ENCODE measurements at regions not wholly inside any gene's neighbourhood (a gene's known extent, or its start where the extent isn't known, plus 50 kb on each side); places are given as distances from the start of the nearest gene placed in this dataset.

DNA sequence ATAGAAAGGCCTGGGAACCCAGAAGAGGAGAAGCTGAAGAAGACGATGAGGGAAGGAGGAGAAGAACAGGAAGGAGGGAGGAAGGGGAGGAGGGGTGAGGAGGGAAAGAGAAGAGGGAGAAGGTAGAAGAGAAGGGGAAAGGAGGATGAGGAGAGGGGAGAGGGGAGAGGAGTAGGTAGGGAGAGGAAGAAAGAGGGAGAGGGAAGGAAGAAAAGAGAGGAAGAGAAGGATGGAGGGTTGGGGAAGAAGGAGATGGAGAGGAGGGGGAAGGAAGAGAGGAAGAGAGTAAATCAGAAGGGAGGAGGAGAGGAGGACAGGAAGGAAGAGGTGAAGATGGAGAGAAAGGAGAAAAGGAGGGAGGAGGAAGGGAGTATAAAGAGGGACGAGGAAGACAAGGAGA, 109.6 kb upstream of the IRX6 start:
- ATAC-seq (no peak), DNase-seq (ENCODE audit: low read depth, low spot score) (no peak)
- no peak overlapping the region for H3K4me3 ChIP-seq (ENCODE audit: low read depth in 2 of 2, low read length in 2 of 2)
- H3K27me3 ChIP-seq (ENCODE audit: control insufficient read depth, insufficient read depth, low read length) = no peaks in the 10 kb centered on the region
- no peak overlapping the region for H3K27ac ChIP-seq (ENCODE audit: low read length)
- CTCF ChIA-PET = no interaction called here
- BruUV-seq (replicated peaks) = no TSS peak
- POLR2A ChIA-PET = no interaction called here
- TF ChIP-seq POLR2AphosphoS5 (IDR thresholded peaks at IDR 0.05; ENCODE audit: low read depth, low read length) = no peak
- TF ChIP-seq SIN3A (IDR thresholded peaks at IDR 0.05; ENCODE audit: borderline replicate concordance, insufficient read depth, low read depth, low read length) = no peak
- no peak for TF ChIP-seq TCF7L2 (IDR thresholded peaks at IDR 0.05; ENCODE audit: low read depth, low read length)
- TF ChIP-seq, protein P1, sequence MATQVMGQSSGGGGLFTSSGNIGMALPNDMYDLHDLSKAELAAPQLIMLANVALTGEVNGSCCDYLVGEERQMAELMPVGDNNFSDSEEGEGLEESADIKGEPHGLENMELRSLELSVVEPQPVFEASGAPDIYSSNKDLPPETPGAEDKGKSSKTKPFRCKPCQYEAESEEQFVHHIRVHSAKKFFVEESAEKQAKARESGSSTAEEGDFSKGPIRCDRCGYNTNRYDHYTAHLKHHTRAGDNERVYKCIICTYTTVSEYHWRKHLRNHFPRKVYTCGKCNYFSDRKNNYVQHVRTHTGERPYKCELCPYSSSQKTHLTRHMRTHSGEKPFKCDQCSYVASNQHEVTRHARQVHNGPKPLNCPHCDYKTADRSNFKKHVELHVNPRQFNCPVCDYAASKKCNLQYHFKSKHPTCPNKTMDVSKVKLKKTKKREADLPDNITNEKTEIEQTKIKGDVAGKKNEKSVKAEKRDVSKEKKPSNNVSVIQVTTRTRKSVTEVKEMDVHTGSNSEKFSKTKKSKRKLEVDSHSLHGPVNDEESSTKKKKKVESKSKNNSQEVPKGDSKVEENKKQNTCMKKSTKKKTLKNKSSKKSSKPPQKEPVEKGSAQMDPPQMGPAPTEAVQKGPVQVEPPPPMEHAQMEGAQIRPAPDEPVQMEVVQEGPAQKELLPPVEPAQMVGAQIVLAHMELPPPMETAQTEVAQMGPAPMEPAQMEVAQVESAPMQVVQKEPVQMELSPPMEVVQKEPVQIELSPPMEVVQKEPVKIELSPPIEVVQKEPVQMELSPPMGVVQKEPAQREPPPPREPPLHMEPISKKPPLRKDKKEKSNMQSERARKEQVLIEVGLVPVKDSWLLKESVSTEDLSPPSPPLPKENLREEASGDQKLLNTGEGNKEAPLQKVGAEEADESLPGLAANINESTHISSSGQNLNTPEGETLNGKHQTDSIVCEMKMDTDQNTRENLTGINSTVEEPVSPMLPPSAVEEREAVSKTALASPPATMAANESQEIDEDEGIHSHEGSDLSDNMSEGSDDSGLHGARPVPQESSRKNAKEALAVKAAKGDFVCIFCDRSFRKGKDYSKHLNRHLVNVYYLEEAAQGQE (IDR thresholded peaks at IDR 0.05; ENCODE audit: insufficient read depth in 1 of 2, low read depth in 2 of 2, low read length in 1 of 2) = no peak
- TF ChIP-seq, protein P2, sequence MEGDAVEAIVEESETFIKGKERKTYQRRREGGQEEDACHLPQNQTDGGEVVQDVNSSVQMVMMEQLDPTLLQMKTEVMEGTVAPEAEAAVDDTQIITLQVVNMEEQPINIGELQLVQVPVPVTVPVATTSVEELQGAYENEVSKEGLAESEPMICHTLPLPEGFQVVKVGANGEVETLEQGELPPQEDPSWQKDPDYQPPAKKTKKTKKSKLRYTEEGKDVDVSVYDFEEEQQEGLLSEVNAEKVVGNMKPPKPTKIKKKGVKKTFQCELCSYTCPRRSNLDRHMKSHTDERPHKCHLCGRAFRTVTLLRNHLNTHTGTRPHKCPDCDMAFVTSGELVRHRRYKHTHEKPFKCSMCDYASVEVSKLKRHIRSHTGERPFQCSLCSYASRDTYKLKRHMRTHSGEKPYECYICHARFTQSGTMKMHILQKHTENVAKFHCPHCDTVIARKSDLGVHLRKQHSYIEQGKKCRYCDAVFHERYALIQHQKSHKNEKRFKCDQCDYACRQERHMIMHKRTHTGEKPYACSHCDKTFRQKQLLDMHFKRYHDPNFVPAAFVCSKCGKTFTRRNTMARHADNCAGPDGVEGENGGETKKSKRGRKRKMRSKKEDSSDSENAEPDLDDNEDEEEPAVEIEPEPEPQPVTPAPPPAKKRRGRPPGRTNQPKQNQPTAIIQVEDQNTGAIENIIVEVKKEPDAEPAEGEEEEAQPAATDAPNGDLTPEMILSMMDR (IDR thresholded peaks at IDR 0.05) = no peak
- no peaks in the 10 kb centered on the region for H3K9me3 ChIP-seq (ENCODE audit: control insufficient read depth, insufficient read depth, low read depth, low read length)
- H3K4me1 ChIP-seq (ENCODE audit: control insufficient read depth, insufficient read depth, low read length) = no peaks in the 10 kb centered on the region
- in situ Hi-C loops (cut with HindIII; ENCODE audit: low pct_unique_long_range_greater_than_20kb, low sequenced_read_pairs) = no loop called here
- no peaks in the 10 kb centered on the region for H3K36me3 ChIP-seq (ENCODE audit: control insufficient read depth, insufficient read depth, low read length)
- intact Hi-C loops (cut with micrococcal nuclease; ENCODE audit: unreplicated experiment) = no loop called here

- CTCF ChIA-PET = no interaction called here
- in situ Hi-C loops (cut with HindIII; ENCODE audit: low pct_unique_long_range_greater_than_20kb, low sequenced_read_pairs) = no loop called here
- no TSS peak for BruUV-seq (replicated peaks)
- TF ChIP-seq, protein P2 (IDR thresholded peaks at IDR 0.05) = no peak
- TF ChIP-seq, protein P1 (IDR thresholded peaks at IDR 0.05; ENCODE audit: insufficient read depth in 1 of 2, low read depth in 2 of 2, low read length in 1 of 2) = no peak
- TF ChIP-seq TCF7L2 (IDR thresholded peaks at IDR 0.05; ENCODE audit: low read depth, low read length) (no peak), POLR2AphosphoS5 (IDR thresholded peaks at IDR 0.05; ENCODE audit: low read depth, low read length) (no peak), SIN3A (IDR thresholded peaks at IDR 0.05; ENCODE audit: borderline replicate concordance, insufficient read depth, low read depth, low read length) (no peak)
- Histone ChIP-seq H3K36me3 (ENCODE audit: control insufficient read depth, insufficient read depth, low read length) (no peaks in the 10 kb centered on the region), H3K4me3 (ENCODE audit: low read depth in 2 of 2, low read length in 2 of 2) (no peak overlapping the region), H3K27me3 (ENCODE audit: control insufficient read depth, insufficient read depth, low read length) (no peaks in the 10 kb centered on the region), H3K4me1 (ENCODE audit: control insufficient read depth, insufficient read depth, low read length) (no peaks in the 10 kb centered on the region), H3K9me3 (ENCODE audit: control insufficient read depth, insufficient read depth, low read depth, low read length) (no peaks in the 10 kb centered on the region), H3K27ac (ENCODE audit: low read length) (no peak overlapping the region)
- ATAC-seq (no peak), DNase-seq (ENCODE audit: low read depth, low spot score) (no peak)
- intact Hi-C loops (cut with micrococcal nuclease; ENCODE audit: unreplicated experiment) = no loop called here
- POLR2A ChIA-PET = interaction anchor here (0.7 kb wide), 1 partner anchor 67 kb away, joined by 6 read pairs; no protein-coding TSS in a partner anchor
Measured at GRCh38 chr16:55214974-55215494, 109.0 kb upstream of the IRX6 start.

All from Panc1 (cell line).